ENCODE measurements at regions not wholly inside any gene's neighbourhood (a gene's known extent, or its start where the extent isn't known, plus 50 kb on each side); places are given as distances from the start of the nearest gene placed in this dataset.

DNA sequence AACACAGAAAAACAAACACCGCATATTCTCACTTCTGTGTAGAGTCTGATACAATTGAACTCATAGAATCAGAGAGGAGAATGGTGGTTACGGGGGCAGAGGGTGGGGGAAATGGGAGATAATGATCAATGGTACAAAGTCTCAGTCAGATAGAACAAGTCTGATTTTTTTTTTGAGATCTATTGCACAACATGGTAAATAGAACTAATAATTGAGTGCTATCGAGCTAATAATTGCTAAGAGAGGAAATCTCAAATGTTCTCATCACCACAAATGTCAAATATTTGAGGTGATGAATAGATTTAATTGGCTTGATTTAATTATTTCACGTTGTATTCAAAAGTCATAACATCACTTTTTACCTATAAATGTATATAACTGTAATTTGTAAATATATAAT lies 121.0 kb upstream of the SPIN1 start:
- TF ChIP-seq POLR2AphosphoS5 (IDR thresholded peaks at IDR 0.05) = no peak
- TF ChIP-seq, protein P1, sequence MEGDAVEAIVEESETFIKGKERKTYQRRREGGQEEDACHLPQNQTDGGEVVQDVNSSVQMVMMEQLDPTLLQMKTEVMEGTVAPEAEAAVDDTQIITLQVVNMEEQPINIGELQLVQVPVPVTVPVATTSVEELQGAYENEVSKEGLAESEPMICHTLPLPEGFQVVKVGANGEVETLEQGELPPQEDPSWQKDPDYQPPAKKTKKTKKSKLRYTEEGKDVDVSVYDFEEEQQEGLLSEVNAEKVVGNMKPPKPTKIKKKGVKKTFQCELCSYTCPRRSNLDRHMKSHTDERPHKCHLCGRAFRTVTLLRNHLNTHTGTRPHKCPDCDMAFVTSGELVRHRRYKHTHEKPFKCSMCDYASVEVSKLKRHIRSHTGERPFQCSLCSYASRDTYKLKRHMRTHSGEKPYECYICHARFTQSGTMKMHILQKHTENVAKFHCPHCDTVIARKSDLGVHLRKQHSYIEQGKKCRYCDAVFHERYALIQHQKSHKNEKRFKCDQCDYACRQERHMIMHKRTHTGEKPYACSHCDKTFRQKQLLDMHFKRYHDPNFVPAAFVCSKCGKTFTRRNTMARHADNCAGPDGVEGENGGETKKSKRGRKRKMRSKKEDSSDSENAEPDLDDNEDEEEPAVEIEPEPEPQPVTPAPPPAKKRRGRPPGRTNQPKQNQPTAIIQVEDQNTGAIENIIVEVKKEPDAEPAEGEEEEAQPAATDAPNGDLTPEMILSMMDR (IDR thresholded peaks at IDR 0.05) = no peak
- no peak for TF ChIP-seq POLR2A (IDR thresholded peaks at IDR 0.05)

All from suprapubic skin (tissue), 4 donors.